Medulla oblongata (tissue), 1 donor: ENCODE measurements at regions not wholly inside any gene's neighbourhood (a gene's known extent, or its start where the extent isn't known, plus 50 kb on each side); places are given as distances from the start of the nearest gene placed in this dataset.
"Not testable (repeated sequence)": the region's sequence is repeated elsewhere in the genome, so short reads cannot be mapped to it uniquely, and the experiment has no call there.

Experiments
- DNase-seq: peaks from one replicate; pipeline ENCODE4 v3.0.0-alpha.2; 2015; ENCODE audit errors: extremely low spot score

DNA sequence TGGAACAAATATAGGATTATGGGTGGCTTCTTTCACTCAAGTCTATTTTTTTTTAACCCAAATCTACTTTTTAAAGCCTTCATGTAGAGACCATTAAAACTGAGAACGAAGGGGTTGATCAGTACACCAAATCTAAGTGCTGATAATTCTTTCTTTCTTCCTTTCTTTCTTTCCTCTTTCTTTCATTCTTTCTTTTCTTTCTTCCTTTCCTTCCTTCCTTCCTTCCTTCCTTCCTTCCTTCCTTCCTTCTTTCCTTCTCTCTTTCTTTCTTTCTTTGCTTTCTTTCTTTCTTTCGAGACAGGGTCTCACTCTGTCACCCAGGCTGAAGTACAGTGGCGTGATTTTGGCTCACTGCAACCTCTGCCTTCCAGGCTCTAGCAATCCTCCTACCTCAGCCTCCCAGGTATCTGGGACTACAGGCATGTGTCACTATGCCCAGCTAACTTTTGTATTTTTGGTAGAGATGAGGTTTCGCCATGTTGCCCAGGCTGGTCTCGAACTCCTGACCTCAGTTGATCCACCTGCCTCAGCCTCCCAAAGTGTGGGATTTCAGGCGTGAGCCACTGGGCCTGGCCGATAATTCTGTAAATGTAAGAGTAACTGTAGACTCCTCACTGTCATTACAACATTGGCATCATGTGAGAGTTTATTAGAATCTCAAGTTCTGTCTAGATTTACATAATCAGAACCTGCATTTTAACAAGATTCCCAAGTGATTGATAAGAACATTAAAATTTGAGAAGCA lies 236.4 kb downstream of the TFEC start:
- DNase-seq: no peak

DNA sequence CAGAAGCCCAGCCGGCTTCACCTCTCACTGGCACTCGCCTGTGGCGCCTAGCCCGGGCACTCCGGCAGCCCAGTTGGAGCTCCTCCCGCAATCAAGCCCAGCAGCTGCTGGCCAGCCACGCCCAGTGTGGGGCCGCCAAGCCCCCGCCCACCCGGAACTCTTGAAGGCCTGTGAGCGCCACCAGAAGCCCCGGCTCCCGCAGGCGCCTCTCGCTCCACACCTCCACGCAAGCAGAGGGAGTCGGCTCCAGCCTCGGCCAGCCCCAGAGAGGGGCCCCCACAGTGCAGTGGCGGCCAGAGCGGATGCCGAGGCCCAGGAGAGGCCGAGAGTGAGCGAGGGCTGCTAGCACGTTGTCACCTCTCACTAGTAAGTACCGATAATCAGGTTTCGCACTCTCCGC lies 240.7 kb downstream of the TFEC start:
- DNase-seq: no peak

DNA sequence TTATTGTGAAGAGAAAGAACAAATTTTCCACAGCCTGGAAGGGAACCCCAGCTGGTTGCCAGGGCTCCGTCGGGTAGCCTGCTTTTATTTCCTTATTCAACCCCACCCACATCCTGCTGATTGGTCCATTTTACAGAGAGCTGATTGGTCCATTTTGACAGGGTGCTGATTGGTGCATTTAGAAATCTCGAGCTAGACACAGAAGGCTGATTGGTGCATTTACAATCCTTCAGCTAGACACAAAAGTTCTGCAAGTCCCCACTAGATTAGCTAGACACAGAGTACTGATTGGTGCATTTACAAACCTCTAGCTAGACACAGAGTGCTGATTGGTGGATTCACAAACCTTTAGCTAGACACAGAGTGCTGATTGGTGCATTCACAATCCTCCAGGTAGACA lies 241.1 kb downstream of the TFEC start:
- DNase-seq: not testable (repeated sequence)

DNA sequence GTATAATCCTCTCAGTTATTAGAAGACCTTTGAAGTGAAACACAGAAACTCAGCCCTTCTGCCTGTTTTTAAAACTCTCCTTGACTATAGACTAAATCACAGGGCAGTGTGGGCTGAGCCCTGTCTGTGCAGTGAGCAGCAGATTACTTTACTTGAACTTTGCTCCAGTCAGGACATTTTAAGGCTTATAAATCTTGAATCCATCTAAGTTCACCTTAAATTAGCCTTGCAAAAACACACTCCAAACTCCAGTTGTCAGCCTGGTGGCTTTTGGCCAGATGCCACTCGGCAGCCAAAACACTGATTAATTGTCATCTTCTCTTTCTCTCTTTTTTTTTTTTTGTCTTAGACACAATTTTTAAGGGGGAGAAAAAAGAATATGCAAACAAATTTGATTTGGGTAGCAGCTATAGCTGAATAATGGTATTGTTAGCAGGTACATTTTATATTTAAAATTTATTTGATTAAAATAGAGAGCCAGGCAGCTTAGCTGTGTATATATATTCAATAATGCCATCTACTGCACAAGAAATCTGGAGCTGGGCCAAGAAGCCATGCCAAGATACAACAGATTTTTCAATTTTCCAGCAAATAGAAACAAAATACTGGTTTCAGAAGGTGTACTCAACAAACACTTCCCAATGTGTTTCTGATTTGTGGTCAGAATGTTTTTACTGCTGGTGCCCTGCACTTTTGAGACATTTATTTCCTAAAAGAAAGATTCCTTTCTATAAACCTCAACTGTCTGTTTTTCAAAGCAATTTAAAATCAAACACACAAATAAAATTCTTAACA lies 247.7 kb downstream of the TFEC start:
- DNase-seq: peak; percentile 22

DNA sequence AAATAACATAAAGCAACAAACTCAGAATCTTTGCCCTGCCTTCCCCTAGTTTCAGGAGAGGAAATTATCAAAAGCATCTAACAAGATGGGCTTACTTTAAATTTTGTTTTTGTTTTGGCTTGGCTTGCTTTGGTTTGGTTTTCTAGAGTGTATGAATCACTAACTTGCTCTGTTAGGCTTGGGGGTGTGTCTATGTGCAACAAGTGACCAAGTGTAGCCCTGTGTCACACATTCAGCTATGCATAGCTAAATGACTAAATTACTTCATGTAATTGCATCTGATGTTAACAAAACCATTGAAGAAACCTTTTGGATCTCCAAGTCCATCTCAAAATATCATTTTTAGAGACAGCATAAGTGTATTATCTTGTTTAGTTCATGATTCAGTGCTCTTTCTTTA lies 251.0 kb downstream of the TFEC start:
- DNase-seq: no peak

DNA sequence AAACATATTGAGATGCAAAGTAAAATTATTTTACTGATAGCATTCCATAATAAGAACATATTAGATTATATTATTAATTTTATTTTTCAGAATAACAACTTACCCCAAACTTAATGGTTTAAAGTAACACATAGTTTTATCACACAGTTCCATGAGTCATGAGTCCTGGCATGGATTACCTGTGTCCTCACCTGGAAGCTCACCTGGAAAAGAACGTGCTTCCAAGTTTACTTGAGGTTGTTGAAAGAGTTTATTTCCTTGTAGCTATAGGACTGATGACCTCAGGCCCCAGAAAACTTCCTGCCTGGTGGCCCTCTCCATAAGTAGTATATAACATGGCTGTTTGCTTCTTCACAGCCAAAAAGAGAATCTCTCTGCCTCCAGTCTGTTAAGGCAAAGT lies 254.6 kb downstream of the TFEC start:
- DNase-seq: no peak

DNA sequence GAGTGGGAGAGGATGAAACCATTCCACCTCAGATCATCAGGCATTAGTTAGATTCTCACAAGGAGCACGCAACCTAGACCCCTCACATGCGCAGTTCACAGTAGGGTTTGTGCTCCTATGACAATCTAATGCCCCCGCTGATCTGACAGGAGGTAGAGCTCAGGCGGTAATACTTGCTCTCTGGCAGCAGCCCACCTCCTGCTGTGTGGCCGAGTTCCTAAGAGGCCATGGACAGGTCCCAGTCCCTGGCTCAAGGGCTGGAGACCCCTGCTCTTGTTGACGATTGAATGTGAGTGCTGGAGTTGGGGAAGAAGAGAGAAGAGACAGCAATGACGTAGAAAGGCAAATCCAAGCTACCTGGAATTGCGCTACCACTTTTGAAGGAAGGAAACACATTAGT lies 267.2 kb downstream of the TFEC start:
- no peak for DNase-seq

DNA sequence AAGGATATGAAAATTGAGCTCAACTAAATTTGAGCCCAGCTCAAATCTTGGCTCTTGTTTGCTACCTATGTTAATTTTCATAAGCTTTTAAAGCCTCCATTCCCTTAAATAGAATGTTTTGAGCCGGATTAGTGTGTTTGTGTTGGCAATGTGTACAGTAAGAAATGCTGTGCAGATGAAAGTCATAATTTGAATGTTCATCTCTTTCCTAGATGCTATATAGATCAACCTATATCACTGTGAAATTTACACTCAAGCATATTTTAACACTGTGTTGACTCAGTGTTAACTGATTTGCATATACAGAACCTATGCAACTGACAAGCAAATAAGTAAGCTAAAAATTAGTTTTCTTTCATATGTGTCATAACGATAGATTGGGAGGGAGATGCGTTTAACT lies 272.5 kb downstream of the TFEC start:
- no peak for DNase-seq

DNA sequence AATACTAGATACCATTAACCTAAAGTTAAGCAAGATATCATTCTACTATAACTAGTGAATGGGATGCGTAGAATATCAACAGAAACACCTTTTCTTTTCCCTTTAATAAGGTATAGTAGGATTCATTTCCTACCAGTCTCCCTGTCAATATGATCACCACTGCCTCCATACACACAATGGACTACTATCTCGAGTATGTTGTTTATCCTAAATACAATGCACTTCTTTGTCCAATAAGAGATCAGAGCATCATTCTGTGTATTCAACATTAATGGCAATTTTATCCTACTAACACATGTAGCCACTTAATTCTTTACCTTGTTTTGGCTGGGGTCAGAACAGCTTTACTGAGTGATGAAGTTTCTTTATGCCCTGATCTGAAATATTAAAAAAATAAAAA lies 276.3 kb downstream of the TFEC start:
- DNase-seq: peak; percentile 45

DNA sequence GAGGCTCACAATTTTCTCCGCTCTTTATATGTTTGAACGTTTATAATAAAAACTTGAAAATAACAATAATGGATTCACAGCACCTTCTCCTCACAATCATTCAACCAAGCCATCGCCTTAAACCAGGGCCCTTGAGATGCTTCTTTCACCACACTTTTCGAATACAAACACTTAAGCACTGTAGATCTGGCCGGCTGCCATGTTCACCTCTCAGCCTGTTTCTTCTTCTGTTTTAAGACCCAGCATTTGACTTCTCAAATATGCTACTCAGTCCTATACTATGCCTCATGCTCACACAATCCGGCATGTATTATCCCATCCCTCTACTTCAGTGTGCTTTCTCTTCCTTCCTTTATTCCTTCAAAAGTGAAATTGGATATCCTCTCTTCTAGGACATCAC lies 280.6 kb downstream of the TFEC start:
- no peak for DNase-seq

DNA sequence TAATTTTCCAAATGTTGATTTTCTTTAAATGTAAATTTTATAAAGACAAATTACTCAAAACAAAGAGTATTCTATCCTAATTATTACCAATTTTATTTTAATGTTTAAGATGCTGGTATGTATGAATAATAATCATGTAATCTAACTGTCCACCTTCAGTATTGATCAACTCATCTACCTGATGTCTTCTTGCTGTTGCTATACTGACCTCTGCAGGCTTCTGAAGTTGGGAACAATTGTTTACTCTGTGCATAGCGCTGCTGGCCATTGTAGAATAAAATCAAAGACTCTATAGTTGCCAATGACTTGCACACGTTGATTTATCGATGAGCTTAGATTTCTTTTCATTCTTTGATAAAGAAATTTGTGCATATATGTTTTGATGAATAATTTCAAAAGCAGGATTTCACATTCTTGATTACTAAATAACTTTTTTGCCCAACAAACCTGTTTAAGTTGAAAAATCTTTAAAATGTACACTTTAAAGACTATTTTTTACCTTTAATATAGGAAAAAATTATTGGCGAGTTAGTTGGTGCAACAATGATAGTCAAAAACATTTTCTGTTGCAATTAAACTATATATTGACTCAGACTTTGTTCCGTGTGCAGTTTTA lies 282.3 kb downstream of the TFEC start:
- peak; percentile 14 for DNase-seq

DNA sequence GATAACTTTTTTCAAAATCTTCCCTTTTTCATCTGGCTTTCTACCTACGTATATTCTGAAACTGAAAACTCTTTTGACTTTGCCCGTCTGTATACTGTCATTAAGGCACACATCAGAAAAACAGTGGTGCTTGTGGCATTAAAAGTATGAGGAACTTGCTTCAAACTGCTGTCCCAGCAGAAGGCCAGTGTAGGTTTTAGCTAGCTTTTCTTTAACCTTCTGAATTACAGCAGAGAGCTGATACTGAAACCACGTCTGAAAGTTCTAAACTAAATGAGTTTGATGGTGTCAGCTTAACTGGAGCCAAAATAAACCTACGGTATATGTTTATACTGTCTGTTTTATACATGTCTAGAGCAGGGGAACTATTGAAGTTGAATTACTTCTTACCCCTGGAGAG lies 283.4 kb downstream of the TFEC start:
- no peak for DNase-seq

DNA sequence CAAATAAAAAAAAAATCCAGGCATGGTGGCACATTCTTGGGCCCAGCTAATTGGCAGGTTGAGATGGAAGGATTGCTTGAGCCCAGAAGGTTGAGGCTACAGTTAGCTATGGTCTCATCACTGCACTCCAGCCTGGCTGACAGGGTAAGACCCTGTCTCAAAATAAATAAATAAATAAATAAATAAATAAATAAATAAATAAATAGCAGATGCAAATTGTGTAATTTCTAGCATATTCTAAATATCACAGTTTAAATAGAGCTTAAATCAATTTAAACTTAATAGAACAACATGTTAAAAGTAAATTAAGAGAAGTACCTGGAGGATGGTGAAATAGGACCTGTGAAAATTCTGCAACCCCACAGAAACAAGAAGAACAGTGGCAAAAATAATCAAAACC lies 290.5 kb downstream of the TFEC start:
- no peak for DNase-seq

DNA sequence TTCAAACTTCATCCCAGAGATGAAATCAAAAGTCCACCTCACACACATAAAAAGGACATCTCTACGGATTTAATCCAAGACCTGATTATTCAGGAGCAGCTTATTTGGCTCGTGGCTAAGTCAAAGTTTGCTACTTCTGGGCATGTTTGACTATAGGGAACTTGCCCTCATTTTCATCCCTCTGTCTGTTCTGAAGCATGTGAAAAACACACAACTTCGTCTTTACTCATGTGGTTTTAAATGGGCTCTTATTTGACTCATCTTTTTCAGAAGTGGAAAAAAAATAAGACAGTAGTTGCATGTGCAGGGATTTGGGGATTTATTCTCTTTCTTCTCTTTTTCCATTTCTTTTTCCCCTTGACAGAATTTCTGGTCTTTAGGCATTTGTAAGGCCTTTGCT lies 295.9 kb downstream of the TFEC start:
- DNase-seq: no peak

DNA sequence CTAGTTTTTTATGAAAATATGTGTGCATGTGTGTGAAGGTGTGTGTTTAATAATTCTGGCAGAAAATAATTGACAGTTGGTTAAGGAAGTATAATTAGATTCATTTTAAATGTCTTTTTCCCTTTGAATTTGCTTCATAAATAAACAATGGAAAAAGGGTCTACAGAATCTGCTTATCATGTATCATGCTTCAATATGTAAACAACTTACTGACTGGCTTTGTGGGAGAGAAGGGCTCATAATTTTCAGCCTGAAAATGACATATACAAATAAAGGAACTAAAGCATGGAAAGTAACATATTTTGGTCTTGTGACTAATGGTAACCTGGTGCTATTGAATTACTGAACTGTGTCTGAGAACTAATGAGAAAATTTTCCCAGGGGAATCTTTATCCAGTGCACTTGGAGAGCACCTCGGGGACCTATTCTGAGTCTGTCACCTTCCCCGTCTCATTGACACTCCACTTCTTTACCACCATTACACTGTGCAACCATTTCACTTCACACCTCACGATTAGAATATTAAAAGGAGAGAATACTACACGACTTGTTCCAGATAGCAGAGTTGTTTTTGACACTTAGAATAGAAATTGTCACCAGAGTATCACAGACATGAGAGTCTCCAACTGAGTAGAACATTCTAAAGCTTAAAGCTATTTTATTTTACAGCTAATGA lies 298.6 kb downstream of the TFEC start:
- DNase-seq: no peak

DNA sequence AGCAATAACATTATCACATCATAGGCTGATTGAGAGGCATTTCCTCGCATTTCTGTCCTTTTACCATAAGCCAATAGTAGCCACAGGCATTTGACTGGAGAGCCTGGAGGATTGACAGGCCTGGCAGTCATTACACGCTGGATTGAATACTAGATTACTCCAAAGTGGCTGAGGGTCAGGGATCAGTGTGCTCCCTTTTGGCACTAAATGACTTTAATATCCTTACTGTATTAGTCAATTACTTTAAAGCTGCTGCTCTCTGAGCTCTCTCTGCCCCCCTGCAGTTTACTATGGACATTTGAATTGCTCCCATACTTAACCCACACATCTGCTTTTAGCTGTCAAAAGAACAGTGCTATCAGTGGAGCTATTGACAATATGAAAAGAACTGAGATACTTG lies 302.0 kb downstream of the TFEC start:
- no peak for DNase-seq

DNA sequence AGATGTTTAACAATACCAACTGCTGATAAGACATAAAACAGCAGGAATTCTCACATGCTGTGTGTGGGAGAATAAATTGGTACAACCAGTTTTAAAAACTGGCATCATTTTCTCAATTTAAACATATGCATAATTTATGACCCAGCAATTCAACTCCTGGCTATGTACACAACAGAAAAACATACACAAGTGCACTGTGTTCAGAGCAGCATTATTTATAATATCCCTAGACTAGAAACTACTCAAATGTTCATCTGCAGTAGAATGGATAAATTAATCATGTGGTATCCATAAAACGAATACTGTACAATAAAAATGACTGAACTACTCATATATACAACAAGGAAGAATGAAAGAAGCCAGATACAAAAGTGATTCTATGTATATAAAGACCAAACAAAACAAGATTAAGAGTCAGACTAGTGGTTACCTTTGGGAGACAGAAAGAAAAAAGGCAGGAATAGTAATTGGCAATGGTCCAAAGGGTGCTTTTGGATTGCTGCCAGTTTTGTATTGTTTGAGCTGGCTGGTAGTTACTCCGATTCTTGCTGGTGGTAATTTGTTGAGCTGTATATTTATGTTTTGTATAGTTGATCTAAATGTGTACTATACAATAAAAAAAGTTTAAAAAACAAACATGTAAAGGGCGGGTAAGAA lies 306.0 kb downstream of the TFEC start:
- DNase-seq: no peak

DNA sequence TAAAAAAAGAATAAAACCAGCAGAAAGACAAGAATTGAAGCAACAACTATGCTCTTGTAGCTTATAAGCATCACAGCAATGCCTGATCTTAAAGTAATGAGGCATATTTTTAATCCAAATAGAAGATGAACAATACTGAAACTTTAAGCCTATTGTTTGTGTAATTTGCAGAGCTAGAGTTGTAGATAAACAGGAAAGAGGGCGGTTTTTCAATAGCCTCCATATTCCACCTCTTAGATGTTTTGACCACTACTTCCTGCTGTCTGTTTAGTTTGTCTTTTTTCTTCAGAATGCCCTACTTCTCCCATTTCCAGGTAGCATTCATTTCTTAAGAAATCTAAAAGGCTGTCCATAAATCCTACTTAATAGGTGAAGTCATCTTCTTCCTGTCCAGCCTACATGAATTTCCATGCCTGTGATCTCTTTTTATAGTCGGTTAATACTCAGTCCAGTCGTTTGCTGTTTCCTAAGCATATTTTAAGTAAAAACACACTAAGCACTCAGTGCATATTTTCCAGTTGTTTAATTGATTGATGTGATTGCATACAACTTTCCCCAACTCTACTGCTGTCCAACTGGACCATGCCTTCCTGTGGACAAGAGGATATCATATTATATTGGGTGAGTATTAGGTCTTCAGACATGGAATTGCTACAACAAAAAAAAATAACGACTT lies 308.1 kb downstream of the TFEC start:
- no peak for DNase-seq

DNA sequence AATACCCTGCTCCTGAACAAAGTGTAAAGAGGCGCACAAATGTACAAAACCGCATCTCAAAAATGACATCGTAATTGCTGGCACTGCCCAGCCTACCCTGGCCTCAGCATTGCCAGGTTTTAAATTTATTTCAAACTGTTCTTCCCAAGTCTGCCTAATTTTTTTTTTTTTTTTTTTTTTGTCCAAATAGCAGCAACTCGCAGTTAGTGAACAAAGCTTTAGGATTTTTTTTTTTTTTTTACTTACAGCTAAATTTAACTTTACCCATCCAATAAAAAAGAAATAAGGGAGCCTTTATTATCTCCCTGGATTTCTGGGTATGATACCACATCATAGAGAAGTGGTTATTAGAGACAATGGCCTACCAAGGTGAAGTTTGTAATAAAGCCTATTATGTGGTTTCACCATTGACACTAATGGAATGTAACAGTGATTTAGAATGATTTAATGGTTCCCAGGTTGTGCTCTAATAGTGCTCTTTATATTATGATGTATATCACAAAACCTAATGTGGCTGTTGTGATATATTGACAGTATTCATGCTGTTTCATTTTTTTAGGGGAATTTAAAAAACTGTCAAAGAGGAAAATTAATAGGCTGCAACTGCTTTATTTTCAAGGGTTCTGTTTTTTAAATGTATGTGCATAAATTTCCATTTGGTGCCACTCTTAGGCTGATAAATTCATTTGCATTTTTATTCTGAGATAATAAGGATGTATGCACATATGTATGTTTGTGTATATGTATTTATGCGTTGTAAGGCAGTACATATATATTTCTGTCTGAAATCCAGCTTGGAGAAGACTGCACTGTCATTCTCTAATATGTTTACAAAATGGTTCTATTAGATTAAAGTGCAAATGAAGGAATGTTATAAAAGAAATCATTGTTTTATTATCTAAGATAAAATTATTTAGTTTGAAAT lies 309.0 kb downstream of the TFEC start:
- DNase-seq: no peak

DNA sequence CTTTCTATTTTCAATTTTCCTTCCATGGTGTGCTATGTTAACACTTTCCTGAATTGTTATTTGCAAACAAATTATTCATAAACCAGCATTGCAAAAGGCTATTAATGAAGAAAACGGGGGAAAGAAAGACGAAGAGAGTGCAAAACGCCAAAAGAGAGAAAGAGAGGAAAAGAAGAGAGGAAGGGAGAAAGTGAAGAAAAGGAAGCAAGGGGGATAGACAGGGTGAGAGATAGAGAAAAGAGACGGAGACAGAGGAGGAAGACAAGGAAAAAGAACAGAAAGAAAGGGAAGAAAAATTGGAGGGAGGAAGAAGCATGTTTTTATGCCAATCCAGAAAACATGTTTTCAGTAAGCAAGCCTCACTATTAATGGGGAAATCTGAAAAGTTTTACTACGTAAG lies 310.6 kb downstream of the TFEC start:
- no peak for DNase-seq
